ENCODE measurements at regions not wholly inside any gene's neighbourhood (a gene's known extent, or its start where the extent isn't known, plus 50 kb on each side); places are given as distances from the start of the nearest gene placed in this dataset.
"Not testable (repeated sequence)": the region's sequence is repeated elsewhere in the genome, so short reads cannot be mapped to it uniquely, and the experiment has no call there.

DNA sequence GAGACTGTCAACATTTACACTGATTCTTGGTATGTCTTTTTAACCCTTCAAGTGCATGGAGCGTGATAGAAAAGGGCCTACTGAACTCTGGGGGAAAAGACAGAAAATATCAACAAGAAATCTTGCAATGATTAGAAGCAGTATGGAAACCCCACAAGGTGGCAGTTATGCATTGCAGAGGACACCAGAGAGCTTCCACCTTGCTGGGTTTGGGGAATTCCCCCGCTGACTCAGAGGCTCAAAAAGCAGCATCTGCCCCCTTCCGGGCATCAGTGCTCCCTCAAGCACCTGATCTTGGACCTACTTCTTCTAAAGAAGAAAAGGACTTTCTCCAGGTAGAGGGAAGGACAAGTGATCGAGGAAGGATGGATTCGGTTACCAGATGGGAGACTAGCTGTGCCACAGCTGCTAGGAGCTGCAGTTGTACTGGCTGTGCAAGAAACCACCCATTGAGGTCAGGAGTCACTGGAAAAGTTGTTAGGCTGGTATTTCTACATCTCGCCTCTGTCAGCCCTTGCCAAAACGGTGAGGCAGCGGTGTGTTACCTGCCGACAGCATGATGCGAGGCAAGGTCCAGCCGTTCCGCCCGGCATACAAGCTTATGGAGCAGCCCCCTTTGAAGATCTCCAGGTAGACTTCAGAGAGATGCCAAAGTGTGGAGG lies 102.8 kb upstream of the OSBPL11 start:
- not testable (repeated sequence) for DNase-seq

DNA sequence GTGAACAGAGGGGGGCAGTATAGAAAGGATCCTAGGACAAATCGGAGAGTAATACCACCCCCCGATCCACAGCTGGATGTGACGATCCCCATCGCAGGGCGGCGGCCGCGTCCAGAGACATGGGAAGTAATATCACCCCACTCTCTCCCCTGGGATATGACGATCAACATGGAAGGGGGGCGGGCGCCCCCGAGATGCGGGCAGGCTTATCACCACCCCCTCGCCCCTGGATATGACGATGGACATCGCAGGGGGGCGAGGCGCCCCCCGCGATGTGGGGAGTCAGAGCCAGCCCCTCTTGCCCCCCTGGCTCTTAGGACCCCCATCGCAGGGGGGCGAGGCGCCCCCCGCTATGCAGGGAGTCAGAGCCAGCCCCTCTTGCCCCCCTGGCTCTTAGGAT lies 120.4 kb upstream of the OSBPL11 start:
- no peak for DNase-seq

DNA sequence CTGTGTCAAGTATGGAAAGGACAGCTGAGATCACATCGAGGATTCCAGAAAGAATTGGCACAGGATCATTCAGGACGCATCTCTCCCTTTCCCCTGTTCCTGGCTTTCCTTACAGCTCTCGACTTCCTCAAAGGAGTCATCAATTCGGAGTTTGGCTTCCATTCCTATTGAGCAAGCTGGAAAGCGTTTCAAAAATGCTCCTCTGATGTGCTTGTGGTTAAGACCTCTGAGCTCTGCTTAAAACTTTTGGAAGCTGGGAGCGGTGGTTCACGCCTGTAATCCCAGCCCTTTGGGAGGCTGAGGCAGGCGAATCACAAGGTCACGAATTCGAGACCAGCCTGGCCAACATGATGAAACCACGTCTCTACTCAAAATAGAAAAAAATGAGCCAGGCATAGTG lies 136.9 kb upstream of the OSBPL11 start:
- not testable (repeated sequence) for DNase-seq

DNA sequence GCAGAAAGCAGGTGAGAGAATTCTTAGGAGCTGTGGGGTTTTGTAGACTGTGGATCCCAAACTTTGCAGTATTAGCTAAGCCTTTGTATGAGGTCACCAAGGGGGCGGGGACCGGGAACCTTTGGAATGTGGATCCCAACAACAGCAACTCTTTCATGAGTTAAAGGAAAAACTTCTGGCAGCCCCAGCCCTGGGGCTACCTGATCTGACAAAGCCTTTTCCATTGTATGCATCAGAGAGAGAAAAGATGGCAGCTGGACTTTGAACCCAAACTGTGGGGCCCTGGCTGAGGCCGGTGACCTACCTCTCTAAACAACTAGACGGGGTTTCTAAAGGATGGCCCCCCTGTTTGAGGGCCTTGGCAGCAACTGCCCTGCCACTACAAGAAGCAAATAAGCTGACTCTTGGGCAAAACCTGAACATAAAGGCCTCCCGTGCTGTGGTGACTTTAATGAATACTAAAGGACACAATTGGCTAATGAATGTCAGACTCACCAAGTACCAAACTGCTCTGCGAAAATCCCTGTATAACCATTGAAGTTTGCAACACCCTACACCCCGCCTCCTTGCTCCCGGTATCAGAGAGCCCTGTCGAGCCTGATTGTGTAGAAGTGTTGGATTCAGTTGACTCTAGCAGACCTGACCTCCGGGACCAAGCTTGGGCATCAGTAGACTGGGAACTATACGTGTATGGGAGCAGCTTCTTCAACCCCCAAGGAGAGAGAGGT lies 146.9 kb upstream of the OSBPL11 start:
- not testable (repeated sequence) for DNase-seq

DNA sequence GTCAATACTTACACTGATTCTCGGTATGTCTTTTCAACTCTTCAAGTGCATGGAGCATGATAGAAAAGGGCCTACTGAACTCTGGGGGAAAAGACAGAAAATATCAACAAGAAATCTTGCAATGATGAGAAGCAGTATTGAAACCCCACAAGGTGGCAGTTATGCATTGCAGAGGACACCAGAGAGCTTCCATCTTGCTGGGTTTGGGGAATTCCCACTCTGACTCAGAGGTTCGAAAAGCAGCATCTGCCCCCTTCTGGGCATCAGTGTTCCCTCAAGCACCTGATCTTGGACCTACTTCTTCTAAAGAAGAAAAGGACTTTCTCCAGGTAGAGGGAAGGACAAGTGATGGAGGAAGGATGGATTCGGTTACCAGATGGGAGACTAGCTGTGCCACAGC lies 147.5 kb upstream of the OSBPL11 start:
- DNase-seq = not testable (repeated sequence)

DNA sequence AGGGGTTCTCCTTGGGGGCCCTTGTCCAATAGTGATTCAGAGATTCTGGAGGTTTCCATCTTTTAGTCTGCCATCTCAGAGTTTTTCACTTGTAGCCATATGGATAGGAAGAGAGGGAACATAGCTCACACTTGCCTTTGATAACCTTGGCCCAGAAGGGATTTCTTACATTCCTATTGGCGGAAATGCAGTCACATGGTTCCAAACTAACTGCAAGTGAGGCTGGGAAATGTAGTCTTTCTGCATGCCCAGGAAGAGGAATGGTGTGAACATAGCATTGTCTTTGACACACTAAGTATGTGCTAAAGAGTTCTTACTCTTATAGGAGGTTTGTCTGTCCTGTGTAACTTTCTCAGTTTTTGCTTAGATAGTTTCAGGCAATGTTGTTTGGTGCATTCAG lies 161.8 kb upstream of the OSBPL11 start:
- not testable (repeated sequence) for DNase-seq

DNA sequence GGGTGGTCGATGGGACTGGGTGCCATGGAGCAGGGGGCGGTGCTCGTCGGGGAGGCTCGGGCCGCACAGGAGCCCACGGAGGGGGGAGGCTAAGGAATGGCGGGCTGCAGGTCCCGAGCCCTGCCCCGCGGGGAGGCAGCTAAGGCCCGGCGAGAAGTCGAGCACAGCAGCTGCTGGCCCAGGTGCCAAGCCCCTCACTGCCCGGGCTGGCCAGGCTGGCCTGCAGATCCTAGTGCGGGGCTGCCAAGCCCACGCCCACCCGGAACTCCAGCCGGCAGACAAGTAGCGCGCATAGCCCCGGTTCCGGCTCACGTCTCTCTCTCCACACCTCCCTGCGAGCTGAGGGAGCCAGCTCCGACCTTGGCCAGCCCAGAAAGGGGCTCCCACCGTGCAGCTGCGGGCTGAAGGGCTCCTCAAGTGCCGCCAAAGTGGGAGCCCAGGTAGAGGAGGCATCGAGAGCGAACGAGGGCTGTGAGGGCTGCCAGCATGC lies 163.4 kb upstream of the OSBPL11 start:
- not testable (repeated sequence) for DNase-seq

DNA sequence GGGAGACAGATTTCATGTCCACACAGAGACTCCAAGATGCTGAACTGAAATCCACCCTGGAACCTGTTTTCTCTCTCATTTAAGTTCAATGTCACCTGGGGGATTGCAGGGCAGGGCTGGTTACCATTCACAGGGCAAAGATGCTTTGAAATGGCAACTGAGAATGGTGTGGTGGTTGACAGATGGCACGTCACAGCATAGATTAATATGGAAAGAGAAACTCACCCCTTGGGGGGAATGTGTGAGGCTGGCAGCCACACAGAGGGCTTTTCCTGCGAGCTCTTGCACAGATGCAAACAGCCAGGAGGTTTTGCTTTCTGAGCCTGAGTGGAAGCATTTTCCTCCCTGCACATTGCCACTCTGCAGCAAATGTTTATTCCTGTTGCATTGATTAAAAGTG lies 167.3 kb upstream of the OSBPL11 start:
- DNase-seq = not testable (repeated sequence)

DNA sequence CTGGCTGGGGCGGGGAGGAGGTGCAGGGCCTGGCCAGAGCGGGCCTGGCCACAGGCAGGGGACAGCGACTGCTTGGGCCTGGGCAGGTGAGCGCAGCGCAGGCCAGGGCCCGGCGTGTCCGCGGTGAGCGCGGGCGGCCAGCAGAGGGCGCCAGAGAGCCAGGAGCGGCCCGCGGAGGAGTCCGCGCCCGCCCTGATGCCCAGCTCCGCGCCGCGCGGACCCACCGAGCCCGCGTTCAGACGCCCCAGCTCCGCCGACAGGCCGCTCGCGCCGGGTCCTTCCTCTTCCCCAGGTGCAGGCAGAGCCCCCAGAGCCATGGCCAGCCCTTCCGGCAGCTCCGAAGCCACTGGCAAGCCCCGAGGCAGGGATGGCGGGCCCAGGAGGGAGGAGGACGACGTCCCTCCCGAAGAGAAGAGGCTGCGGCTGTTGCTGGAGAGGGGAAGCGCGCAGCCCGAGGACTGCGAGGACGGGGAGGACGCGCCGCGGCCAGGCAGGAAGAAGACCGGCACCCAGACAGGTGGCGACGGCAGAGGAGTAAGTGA lies 171.1 kb upstream of the OSBPL11 start:
- DNase-seq = peak; percentile 23

DNA sequence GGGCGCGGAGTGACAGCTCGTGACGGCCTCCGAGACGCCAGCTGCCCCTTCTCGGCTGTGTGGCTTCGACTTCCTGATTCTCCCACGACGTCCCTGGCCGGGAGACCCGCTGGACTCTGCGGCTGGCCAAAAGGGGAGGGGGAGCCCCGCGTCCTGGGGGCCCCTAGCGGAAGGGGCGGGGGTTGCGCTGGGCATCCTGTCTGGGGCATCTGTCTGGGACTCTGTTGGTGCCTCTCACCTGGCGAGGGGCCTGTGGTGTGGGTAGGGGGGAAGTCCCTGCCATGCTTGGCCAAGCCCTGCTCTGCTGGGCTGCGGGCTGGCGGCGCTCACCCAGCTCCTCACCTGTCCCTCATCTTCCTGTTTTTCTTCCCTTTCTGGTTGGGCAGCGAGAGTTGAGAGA lies 171.6 kb upstream of the OSBPL11 start:
- DNase-seq = not testable (repeated sequence)

DNA sequence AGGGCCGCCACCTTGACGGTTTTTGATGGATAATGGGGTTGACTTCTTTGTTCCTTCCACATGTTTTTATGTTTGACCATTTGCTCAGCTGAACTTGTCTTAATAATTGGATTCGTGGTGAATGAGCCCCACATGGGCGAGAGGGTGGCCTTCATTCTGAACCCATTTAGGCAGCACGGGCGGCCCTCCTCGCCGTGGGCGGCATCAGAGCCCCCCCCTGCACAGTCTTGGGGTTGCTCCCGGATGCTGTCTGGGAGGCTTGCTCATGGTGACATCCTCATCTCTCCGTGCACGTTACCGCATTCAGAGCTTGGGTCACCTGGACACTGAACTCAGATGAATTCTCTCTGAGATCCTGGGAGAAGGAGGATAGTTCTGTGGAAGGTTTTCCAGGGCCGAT lies 172.3 kb upstream of the OSBPL11 start:
- no peak for DNase-seq

DNA sequence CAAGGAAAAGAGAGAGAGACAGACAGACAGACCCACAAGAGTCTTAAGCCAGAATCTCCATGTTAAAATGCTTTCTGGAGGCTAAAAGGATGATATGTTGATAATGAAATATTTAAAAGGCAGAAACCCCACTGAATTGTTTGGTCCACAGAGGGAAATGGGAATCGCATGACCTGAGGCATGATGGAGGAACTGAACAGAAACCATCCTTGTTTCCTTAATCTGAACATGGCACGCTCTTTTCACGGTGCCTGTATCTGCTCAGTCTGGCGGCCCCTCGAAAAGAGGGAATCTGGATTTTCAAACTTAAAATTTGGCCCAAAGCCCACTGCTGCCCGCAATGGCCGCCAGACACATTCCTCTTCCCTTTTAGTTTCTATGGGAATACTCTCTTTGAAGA lies 173.5 kb upstream of the OSBPL11 start:
- not testable (repeated sequence) for DNase-seq

DNA sequence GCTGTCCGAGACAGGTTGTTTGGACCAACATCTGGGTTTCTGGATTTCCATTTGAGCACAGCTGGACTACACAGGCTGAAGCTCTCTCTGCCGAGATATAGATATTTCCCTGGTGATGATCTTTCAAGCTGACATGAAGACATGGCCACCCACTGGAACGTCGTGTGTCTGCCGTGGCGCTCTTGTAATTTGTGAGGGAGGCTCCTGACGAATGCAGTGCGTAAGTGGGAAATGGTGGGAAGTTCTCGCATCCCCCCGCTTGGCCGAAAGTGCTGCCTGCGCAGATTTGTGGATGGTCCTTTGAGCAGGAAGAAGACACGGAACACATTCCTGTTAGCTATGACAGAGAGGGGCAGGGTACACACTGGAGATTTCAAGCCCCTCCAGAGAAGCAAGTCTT lies 176.2 kb upstream of the OSBPL11 start:
- not testable (repeated sequence) for DNase-seq

DNA sequence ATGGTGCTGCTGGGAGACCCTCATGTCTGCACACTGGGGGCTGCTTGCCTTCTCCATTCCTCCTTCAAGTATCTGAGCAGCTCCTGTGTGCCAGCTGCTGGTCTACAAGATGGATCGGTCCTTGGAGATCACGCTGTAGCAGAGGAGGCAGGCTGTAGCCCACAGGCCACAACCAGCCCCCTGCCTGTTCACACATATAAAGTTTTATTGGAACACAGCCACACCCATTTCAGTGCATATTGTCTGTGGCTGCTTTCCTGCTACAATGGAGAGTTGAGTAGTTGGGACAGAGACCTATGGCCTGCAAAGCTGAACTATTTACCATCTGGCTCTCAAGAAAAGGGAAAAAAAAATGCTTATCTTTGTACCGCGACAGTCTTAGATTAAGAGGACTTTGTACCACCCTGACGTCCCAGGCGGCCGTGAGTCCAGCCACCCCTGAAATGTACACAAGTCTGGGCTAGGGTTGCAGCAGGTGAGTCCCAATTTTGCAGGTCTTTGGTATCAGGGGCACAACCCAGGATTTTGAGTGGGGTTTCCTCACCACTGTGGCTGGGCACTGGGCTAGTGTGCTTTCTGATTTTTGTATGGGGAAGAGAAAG lies 179.2 kb upstream of the OSBPL11 start:
- DNase-seq = not testable (repeated sequence)

DNA sequence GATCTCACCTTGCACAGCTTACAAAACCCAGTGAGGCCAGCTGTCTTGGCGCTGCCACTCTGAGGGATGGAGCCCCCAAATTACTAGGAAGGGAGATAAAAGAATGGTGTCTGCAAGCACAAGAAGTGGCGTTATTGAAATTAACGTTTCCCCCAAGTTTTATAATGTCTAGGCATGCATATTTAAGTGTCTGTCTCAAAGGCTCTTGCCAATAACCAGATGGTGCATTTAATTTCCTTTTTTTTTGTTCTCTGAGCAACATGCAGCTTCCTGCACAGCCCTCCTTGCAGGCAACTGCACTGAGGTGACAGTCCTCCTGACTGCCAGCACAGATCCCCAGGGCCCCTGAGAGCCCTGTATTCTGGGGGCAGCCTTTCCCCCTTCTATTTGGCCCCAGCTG lies 179.8 kb upstream of the OSBPL11 start:
- DNase-seq = not testable (repeated sequence)

DNA sequence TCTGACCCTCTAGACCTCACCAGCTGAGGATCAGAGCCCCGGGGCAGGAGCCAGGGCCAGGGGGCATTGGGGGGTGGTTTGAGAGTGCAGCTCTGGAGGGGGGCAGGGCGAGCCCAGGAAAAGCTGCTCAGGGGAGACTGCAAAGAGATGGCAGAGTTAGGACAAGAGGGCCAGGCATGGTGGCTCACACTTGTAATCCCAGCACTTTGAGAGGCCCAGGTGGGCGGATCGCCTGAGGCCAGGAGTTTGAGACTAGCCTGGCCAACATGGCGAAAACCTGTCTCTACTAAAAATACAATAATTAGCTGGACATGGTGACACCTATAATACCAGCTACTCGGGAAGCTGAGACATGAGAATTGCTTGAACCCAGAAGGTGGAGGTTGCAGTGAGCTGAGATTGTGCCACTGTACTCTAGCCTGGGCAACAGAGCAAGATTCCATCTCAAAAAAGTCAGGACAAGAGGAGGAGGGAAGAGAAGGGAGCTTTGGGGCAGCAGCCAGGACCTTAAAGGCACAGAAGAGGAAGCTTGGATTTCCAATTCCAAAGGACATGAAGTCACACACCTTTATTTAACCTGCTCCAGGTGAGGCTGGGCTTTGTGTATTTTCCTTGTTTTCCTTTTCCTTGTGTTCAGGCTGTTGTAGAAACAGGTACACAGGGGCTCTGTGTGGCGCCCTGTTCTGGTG lies 180.5 kb upstream of the OSBPL11 start:
- DNase-seq = not testable (repeated sequence)

DNA sequence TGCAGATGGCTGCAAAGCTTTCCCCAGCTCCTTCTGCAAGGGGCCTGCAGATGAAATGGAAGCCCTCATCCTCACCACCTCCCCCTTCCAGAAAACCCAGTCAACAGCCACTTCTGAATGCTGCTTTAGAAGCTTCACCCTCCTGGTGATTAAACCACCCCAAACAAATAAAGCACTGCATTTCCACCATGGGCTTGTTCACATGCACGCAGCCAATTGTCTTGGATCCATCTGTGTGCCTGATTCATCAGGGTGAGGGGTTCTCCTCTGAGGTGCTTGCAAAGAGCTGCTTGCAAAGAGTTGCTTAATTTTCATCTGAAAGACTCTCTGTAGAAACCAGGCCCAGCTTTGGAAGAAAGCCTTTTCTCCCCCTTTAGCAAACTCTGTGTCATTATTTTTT lies 184.0 kb upstream of the OSBPL11 start:
- not testable (repeated sequence) for DNase-seq

DNA sequence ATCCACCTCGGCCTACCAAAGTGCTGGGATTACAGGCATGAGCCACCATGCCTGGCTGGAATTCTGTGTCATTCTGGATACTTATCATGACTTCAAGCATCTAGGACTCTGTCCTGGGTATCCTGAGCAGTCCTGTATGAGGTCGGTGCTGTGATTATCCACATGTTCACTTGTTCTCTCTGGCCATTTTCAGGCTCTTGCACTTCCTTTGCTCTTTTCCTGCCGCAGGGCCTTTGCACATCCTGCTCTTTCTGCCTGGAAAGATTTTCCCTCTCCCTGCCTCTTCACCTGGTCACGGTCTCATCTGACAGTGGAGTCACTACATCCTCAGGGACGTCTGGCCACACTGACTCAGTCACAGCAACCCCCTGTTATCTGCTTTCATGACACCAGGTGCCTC lies 184.6 kb upstream of the OSBPL11 start:
- not testable (repeated sequence) for DNase-seq

DNA sequence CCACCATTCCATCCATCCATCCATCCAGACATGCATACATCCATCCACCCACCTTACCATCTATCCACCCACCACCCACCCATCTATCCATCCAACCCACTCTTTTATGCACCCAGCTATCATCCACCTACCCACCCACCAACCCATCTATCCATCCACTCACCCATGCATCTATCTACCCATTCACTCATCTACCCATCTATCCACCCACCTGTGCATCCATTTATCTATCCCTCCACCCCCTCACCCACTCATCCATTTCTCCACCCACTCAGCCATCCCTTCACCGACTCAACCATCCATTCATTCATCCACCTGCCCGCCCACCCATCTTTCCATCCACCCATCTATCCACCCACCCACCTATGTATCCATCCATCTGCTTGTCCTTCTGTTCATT lies 186.4 kb upstream of the OSBPL11 start:
- not testable (repeated sequence) for DNase-seq

DNA sequence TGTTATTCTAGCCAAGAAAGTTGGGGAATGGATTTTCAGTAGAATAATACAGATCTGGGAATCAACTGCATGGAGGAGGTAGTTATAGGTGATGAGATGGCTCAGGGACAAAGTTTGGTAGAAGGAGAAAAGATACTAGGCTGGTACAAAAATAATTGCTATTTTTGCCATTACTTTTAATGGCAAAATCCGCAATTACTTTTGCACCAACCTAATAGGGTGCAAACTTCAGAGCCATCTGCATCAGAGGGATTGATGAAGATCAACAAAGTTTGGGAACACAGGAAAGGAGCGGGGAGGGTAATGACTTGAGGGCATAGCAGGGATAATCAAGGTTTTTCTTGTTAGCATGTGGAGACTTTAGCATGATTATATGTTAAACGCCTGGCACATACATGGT lies 178.7 kb upstream of the ROPN1B start:
- DNase-seq = not testable (repeated sequence)

DNA sequence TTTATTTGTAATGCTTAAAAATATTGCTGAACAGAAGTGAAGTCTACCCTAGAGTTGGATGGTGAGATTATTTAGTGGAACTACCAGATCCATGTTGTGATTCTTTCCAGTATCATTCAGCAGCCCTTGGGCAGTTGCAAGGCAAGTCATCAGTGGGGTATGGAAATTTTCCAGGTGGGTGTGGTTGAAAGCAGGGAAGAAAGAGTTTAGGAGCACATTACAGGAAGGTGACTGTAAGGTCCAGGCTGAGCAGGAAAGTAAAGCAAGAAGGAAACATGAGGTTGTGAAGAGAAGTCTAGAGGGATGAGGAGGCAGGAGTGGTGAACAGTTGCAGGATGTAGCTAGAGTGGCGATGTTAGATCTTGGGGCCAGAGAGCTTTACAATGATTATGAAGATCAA lies 178.0 kb upstream of the ROPN1B start:
- DNase-seq = not testable (repeated sequence)

DNA sequence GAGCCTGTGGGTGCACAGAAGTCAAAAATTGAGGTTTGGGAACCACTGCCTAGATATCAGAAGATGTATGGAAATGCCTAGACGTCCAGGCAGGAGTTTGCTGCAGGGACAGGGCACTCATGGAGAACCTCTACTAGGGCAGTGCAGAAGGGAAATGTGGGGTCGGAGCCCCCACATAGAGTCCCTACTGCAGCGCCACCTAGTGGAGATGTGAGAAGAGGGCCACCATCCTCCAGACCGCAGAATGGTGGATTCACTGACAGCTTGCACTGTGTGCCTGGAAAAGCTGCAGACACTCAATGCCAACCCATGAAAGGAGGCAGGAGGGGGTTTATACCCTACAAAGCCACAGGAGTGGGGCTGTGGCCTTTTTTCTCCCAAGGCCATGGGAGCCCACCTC lies 159.0 kb upstream of the ROPN1B start:
- not testable (repeated sequence) for DNase-seq

DNA sequence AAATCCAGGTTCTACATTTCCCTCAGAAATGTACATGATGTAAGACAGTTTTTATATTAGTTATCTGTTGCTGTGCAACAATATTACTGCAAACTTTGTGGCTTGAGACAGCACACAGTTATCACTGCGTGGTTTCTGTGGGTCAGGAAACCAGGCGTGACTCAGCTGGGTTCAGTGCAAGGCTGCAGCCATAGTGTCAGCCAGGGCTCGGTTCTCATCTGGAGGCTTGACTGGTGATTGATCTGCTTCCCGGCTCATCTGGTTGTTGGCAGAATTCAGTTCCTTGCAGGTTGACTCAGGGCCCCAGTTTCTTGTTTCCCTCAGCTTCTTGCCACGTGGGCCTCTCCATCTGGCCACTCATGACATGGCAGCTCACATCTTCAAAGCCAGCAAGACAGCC lies 146.8 kb upstream of the ROPN1B start:
- DNase-seq = not testable (repeated sequence)
